COLO668 (cell line): ENCODE measurements at regions not wholly inside any gene's neighbourhood (a gene's known extent, or its start where the extent isn't known, plus 50 kb on each side); places are given as distances from the start of the nearest gene placed in this dataset.

Source experiments
- DNase-seq: peaks from one replicate; lab custom pipeline; 2025; ENCODE audit not compliant: unreplicated experiment; lab: John Stamatoyannopoulos, UW

DNA sequence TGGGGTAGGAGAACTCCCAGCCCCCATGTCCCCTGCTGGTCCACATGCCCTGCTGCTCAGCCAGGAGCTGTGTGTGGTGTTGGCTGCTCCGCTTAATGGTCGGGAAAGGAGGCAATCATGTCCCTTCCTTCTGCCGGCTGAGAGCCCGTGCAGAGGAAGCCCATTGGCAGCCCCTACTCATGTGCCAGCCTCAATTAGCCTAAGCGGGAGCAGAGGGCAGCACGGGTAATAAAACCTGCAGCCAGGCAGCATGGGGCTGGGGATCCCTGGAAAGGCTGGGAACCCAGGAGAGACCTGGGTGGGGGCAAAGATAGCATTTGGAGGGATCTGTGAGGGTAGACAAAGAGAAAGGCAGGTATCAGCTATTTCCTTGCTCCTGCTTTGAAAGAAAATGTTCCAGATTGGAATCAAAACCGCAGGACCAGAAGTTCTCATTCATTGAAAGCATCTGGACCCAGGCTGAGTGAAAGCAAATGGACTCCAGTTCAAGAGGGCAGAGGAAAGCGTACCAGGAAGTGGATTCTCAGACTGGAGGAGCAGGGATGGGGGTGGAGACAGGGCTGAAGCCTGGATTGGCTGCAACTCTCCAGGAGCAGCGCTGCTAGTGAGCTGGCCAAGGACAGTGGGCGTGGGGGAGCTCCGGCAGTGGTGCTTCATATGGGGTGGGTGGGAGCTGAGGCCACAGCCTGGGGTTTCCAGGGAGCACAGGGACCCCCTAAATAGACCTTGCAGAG is 103.4 kb upstream of the NECTIN1 start:
- DNase-seq, result no peak

DNA sequence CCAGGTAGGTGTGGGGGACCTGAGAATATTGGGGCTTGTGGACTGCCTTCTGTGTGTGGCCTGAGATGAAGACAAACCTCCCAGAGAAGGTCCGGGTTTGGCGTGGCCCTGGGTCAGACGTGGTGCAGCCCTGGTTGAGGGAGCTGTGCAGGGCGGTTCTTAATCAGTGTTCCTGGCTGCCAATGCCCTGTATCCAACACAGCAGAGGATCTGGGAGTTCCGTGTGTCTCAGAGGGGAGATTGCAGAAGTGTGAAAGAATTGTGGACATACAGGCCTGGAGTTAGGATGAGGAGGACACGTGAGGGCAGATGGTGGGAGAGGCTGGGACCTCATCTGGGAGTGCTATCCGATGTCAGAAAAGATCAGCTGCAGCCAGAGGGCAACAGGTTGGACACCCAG is 102.0 kb upstream of the NECTIN1 start:
- no peak for DNase-seq

DNA sequence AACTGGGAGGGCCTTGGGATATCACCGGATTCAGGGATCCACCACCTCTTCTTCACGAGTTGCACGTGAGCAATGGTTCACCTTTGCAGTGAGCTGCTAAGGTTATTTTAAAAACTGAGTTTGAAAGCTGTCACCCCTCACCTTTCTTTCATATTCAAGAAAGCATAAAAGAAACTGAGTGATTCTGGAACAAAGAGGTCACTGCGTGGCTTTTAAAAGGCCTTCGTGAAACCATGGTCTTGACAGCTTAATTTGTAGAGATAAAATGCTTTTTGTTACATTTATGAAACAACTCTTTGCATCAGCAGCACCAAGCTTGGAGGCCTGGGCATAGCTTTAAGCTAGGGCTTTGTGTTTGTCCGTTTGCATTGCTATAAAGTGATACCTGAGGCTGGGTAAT is 101.4 kb upstream of the NECTIN1 start:
- DNase-seq, result no peak

DNA sequence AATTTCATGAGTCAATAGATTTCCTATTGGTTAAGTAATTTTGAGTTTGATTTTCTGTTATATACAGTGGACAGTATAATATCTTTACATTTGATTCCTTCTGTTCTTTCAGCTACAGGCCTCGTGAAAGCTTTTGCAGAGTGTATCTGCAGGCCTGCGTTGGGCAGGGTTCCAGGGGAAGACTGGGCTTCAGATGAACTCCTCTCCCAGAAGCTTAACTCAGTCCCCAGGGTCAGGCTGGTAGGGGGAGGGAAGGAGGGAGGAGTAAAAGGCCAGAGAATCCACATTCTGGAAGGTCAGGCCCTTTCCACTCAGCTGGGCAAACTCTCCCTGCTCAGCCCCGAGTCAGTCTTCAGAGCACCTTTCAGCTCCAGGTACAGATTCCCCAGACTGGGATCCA is 100.4 kb upstream of the NECTIN1 start:
- DNase-seq, result no peak

DNA sequence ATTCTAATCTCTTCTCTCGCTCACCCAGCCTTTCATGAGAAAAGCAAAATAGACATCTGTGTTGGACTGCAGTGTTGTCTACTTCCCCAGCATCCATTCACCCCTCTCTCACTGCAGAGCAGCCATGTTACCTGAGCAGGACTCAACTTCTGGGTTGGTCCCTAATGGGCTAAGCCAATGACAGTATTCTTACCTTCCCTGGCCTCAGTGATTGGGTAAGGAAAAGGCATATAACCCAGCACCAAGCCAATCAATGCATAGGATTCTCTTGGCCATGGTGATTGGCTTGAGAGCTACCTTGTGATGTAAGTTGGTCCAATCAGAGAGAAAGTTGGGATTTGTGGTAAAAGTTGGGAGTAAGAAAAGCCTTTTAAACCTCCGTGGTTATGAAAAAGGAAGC is 99.8 kb upstream of the NECTIN1 start:
- DNase-seq, result no peak

DNA sequence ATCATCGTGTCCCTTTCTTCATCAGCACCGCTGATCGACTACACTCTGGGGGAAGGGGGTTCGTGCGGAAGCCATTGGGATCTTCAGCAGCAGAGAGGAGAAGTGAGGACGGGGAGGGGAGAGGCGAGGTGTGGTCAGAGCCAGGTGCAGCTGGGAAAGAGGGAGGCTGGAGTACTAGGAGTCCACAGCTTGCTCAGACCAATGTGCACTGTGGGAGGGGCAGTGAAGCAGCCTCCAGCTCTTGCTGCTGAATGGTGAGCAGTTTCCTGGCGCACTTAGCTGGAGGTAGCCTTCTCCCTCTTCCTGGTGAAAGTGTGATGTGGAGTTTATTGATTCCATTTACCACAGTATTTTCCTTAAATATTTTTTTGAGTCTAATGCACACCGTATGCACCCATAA is 99.0 kb upstream of the NECTIN1 start:
- DNase-seq, result no peak

DNA sequence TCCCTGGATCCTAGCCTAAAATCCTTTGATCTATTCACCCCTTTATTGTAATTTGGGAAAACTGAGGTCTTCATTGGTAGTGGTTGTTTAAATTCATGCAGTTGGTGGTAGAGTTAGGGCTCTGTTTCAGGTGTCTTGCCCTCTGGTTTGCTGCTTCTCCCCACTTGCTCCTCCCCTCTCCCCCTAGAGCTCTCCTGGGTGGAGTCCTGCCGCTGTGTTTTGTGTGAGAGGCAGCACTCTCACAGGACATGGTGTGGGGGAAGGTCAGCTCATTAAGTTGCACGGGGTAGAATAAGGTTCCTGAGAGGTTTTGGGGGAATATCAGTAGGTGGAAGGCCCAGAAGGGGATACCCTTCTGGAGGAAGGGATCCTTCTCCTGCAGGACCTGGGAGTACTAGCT is 98.1 kb upstream of the NECTIN1 start:
- DNase-seq, result no peak

DNA sequence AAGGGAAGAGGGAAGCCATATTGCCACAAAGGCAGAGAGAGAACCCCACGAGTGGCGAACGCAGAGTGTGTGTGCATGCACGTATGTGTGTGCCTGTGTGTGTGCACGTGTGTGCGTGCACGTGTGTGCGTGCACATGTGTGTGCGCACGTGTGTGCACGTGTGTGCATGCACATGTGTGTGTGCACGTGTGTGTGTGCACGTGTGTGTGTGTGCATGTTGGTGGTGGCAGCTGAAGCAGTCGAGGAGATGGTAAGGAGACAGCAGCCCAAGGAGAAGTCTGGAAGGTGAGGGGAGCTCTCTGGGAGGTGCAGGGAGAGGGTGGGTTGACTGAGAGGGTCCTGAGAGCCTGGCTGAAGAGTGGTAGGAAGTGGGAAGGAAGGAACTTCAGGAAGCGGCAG is 94.1 kb upstream of the NECTIN1 start:
- no peak for DNase-seq

DNA sequence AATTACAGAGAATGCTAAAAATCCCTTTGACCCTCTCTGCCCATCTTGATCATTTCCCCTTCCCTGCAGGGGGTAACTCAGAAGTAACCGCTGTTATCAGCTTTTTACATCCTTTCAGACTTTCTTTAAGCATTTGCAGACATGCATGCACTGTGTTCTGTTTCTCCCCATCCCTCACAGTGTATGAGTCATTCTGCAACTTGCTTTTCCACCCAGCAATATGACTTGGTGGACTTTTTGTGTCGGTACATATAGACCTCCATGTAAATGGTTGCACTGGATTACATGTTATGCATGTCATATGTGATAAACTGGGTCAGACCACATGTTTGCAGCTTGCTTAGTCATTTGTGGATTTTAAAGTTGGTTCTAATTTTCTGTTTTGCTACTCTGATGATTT is 87.7 kb upstream of the NECTIN1 start:
- no peak for DNase-seq

DNA sequence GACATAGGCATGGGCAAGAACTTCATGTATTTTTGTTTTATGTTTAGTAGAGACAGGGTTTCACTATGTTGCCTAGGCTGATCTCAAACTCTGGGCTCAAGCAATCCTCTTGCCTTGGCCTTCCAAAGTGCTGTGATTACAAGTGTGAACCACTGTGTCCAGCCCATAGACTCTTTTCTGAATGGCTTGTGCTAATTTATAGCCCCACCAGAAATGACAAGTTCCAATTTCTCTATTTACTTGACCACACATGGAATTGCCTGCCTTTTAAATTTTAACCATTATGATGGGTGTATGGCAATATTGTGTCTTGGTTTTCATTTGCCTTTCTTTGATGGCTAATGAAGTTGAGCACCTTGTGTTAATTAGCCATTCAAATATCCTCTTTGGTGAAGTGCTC is 85.8 kb upstream of the NECTIN1 start:
- DNase-seq, result no peak

DNA sequence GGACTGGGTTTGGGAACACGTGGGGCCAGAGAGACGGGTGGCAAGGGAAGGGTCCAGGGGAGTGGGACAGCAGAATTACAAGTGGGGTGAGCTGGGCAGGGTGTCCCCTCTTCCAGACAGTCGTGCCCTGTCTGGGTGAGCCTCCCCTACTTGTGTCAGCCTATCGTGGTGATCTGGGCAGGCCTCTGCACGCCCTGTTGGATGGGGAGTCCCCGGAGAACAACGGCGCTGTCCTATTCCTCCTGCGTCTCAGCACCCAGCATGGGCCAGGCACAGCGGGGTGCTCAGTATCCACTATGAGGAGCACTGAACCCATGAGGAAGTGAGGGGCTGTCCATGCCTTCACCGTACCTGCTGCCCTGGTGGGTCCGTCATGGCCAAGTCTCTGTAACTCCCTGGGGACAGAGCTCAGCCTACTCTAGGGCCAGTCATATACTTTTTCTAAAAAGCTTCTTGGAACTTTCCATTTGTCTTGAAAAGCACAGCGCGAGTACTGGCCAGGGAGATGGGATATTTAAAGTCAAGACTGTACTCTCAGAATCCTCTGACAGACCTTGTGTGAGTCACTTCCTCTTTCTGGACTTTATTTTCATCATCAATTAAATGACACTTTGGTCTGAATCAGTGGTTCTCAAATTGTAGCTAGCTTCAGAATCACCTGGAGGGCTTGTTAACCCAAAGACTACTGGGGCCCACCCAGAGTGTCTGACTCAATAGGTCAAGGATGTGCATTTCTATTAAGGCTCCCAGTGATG is 81.7 kb upstream of the NECTIN1 start:
- no peak for DNase-seq

DNA sequence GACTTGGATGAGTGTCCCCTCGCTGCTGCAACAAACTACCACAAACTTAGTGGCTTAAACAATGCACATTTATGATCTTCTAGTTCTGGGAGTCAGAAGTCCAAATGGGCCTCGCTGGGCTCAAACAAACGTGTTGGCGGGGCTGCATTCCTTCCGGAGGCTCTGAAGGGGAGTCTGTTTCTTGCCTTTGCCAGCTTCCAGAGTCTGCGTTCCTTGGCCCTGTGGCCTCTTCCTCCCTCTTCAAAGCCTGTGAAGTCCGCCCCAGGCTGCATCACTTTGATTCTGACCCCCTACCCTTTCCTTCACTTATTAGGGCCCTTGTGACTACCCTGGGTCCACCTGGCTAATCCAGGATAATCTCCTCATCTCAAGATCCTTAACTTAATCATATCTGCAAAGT is 80.3 kb upstream of the NECTIN1 start:
- no peak for DNase-seq

DNA sequence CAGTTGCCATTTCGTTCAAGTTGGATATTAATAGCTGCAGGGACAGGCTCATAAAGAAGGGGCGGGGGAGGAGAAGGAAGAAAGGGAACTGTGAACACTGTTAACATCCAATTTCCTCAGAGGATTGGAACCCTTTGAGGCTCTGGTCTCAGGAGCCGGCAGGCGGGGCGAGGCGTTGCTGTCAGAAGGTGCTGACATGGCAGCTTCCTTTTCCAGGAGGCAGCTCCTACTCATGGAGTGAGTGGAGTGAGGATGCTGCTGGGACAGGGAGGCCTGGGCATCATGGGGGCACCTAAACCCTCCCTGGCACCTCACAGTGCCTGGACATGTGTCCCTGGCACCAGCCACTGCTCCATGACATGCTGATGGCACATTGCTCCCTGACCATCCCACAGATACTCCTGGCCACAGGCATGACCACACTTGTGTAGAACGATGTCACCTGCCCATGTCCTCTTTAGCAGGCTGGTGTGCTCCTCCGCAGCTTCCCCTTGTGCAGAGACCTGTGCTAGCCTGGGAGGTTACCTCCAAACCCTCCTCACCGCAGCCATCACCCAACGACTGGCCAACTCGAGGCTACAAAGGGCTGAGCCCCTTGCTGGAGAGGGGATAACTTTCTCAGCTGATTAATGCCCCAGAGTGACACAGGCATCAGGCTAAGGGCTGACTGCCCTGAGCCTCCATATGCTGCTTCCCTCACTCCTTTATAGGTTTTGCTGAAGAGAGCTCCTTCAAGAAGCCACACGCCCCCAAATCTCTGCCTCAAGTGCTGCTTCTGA is 79.6 kb upstream of the NECTIN1 start:
- DNase-seq, result no peak

DNA sequence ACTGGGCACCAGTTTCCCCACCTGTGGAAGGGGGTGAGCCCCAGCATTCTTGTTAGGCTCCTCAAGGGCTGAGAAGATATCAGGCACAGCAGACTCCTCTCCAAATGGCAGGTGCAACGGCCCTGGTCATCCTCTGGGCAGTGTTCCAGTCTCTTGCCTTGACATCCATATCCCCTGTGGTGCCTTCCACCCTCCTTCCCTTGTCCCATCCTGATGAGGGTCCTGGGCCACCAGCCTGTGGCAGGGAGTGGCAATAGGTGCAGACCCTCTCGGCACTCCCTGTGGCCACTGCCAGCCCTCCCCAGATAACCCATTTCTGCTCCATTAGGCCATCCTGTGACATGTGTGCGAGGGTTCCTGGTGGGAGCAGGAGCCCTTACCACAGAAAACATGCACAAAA is 78.8 kb upstream of the NECTIN1 start:
- DNase-seq, result no peak

DNA sequence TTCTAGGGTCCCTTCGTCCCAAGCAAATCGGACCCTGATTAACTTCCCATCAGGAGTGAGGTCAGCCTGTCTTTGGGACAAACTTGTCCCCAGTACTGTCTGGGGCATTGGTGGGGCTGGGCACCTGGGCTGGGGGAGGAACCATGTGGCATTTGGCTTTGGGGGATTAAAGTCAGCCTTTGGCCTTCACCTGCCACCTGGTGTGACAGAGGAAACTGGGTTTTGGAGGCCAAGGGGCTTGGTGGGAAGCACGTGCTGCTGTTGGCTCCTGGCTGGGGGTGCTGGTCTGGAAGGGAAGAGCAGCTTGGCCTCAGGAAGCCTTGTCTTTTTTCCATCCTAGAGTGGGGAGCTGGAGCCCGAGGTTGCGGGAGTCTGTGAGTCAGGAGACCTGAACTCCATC is 78.4 kb upstream of the NECTIN1 start:
- DNase-seq, result no peak

DNA sequence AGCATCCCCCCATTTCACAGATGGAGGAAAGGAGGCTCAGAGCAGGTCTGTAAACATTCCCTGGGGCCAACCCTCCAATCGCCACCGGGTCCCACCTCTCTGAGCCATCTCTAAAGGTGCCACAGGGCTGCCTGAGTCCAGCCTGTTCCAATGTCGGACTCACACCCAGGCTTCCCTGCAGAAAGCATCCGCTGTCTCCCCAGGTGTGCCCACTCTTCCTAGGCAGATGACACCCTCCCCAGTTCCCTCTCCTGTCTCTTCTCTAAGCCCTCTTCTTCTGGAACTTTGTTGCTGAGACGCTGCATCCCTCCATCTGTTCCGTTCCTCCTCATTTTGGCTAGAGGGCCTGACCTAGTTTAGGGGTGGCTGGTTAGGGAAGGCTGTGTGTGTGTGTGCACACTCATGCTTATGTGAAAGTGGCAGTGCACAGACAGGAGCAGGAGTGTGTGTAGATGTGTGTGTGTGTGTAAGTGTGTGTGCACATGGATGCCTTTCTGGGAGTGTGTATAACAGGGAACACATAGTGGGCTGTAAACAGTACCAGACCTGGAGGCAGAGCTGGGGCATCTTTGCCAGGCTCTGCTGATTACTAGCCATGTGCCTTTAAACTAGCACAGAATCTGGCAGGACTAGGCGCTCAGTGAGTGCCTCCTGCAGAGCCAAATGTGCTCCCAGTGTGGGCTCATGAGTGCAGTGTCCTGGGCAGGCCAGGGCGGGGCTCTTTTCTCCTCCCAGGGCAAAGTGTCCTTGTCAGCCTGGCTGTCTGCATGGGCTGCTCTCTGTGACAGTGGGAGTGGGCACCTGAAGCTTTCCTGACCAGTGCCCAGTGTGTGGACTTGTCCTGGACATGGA is 77.3 kb upstream of the NECTIN1 start:
- DNase-seq, result no peak

DNA sequence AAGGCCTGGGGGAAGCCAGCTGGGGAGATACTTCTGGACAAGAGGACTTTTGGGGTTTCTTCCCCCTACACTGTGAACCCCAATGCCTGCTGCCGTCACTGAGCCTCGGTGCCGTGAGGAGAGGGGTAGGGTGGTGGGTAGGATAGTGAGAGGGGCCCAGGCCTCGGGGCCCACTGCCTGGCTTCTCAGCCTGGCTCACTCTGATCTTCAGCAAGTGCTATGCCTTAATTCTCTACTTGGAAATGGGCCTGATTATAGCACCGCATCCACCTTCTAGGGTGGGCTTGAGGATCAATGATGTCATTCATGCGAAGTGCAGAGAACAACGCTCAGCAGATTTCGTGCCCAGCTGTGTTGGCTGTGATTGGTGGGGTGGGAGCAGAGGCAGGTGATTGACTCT is 76.7 kb upstream of the NECTIN1 start:
- no peak for DNase-seq

DNA sequence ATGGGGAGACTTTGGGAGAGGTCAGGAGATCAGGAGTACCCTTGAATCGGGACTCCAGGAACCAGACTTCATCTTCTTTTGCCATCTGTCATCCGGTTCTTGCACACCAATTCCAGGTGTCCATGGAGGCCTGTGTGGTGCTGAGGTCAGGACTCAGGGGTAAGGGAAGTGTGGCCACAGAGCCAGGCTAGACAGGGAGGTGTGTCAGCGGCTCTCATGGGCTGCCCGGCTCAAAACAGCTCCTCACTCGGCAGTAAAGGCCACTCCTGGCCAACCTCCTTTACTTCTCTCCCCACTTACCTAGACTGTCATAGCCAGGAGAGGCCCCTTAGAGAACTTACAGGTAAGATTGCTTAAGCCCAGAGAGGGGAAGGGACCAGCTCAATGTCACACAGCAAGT is 75.7 kb upstream of the NECTIN1 start:
- no peak for DNase-seq

DNA sequence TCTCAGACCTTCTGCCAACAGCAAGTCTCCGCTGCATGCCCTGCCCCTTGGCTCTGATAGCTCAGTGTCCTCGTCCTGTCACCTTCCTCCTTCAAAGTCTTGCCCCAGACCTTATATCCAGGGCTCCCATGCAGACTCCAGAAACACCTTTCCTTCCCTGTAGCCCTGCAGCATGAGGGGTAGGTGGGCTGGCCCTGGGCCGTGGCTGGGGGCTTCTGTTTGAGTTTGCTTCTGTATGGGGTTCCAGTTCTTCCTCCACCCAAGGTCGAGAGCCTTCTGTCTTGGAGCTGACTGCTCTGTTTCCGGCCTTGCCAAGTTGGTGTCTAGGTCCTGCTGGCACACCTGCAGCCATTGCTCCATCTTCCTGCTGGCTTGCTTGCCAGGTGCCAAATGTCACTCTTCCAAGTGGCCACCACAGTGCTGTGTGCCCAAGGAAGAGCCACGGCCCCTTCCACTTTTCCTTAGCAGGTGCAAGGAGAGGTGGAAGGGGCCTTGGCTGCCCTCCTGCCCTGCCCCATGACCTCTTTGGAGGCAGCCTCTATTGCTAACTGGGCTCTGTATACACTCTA is 74.8 kb upstream of the NECTIN1 start:
- no peak for DNase-seq

DNA sequence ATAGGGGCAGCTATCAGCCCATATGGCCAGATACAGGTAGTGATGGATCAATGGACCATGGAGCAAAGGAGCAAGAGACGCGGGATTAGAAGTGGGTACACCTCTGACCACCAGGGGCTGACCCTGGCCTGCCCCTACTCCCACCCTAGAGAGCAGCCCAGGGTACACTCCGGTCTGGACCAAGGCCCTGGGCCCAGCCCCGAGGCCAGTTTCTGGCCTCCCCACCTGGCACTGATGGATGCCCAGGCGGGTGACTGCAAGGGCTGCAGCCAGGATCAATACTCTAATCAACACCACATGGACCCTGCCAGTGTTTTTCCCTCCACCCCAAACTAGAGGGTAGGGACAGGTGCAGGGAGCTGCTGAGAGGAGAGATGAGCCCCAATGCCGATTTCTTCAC is 74.1 kb upstream of the NECTIN1 start:
- DNase-seq, result no peak

DNA sequence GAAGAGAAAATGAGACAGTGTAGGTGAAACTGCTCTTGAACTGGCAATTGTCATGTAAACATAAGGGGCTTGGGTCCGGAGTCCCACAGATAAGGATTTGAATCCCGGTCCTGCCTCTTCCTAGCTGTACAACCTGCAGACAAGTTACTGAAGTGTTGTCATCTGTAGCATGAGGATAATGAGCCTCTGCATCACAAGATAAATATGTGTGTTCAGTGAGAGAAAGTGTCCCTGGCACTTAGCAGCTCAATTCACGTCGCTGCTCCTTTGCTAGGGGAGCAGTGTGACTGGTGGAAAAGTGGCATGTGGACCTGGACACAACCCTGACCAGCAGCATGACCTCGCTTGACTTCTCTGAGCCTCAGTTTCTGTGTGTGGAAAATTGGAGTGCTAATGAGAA is 73.7 kb upstream of the NECTIN1 start:
- DNase-seq, result no peak
